Gastroesophageal sphincter (tissue), 3 donors: ENCODE measurements at regions not wholly inside any gene's neighbourhood (a gene's known extent, or its start where the extent isn't known, plus 50 kb on each side); places are given as distances from the start of the nearest gene placed in this dataset.

Source experiments
- CTCF ChIP-seq, 4 experiments: fragments of 200-600 bp in 2 of 4; fragments of 450-650 bp in 2 of 4; sonication (generic) in 1 of 4; IDR thresholded peaks; one replicate each; pipeline ENCODE4 v1.5.1; 2017 to 2019; ENCODE audit warnings: antibody characterized with exemption in 4 of 4, mild to moderate bottlenecking in 2 of 4, moderate library complexity in 2 of 4
- POLR2A ChIP-seq, 2 donors: fragments of 450-650 bp; IDR thresholded peaks; one replicate each; pipeline ENCODE4 v1.6.1; 2017; ENCODE audit warnings: antibody characterized with exemption in 2 of 2, mild to moderate bottlenecking in 2 of 2, moderate library complexity in 1 of 2
- POLR2AphosphoS5 ChIP-seq: sonication (generic); formaldehyde crosslinking; IDR thresholded peaks from one replicate; pipeline ENCODE4 v1.6.1; 2017; ENCODE audit warnings: antibody characterized with exemption

- TF ChIP-seq CTCF (IDR thresholded peaks at IDR 0.05) = no peak
- no peak for TF ChIP-seq POLR2A (IDR thresholded peaks at IDR 0.05)
- TF ChIP-seq POLR2AphosphoS5 = no peak
Observed at GRCh38 chr12:86796550-86796949, 540.4 kb upstream of the MGAT4C start.
